Neural progenitor cell (in vitro differentiated cells): ENCODE measurements at regions not wholly inside any gene's neighbourhood (a gene's known extent, or its start where the extent isn't known, plus 50 kb on each side); places are given as distances from the start of the nearest gene placed in this dataset.
A peak's percentile ranks its signal among the peaks of the same experiment; 100 is the strongest.
"Not testable (repeated sequence)": the region's sequence is repeated elsewhere in the genome, so short reads cannot be mapped to it uniquely, and the experiment has no call there.

Experiments
- DNase-seq: peaks from one replicate; pipeline ENCODE4 v3.0.0-alpha.2; 2016; ENCODE audit warnings: low spot score
- H2AFZ ChIP-seq: fragments of 200-600 bp; sonication (generic); replicated peaks from 2 replicates; pipeline ENCODE4 v1.6.1; 2016; ENCODE audit warnings: antibody characterized with exemption
- H3F3A ChIP-seq: fragments of 200-600 bp; sonication (generic); 2 replicates; pipeline ENCODE4 v1.6.1; 2016; ENCODE audit warnings: antibody characterized with exemption, low read depth
- H3K27ac ChIP-seq: fragments of 200-600 bp; sonication (generic); 2 replicates; pipeline ENCODE4 v1.5.1; 2016; ENCODE audit warnings: mild to moderate bottlenecking
- H3K27me3 ChIP-seq: fragments of 200-600 bp; sonication (generic); 2 replicates; pipeline ENCODE4 v1.6.1; 2016; ENCODE audit warnings: mild to moderate bottlenecking, moderate library complexity
- H3K36me3 ChIP-seq: fragments of 200-600 bp; sonication (generic); 2 replicates; pipeline ENCODE4 v1.5.1; 2016
- H3K4me1 ChIP-seq: fragments of 200-600 bp; sonication (generic); 2 replicates; pipeline ENCODE4 v1.6.1; 2016; ENCODE audit warnings: mixed run types
- H3K4me2 ChIP-seq: fragments of 200-600 bp; sonication (generic); 2 replicates; pipeline ENCODE4 v1.6.1; 2016
- H3K4me3 ChIP-seq: fragments of 200-600 bp; sonication (generic); 2 replicates; pipeline ENCODE4 v1.5.1; 2016
- H3K79me2 ChIP-seq: fragments of 200-600 bp; sonication (generic); 2 replicates; pipeline ENCODE4 v1.6.1; 2016; ENCODE audit warnings: low read depth
- H3K9ac ChIP-seq: fragments of 200-600 bp; sonication (generic); 2 replicates; pipeline ENCODE4 v1.6.1; 2016
- H3K9me3 ChIP-seq: fragments of 200-600 bp; sonication (generic); 2 replicates; pipeline ENCODE4 v1.5.1; 2016; ENCODE audit warnings: low read depth
- H4K20me1 ChIP-seq: fragments of 200-600 bp; sonication (generic); 2 replicates; pipeline ENCODE4 v1.6.1; 2016; ENCODE audit warnings: low read depth
- H3K27ac Mint-ChIP-seq: 3 replicates; pipeline ENCODE4 v1.8.0; 2021; ENCODE audit warnings: mixed read lengths
- H3K27me3 Mint-ChIP-seq: 2 replicates; pipeline ENCODE4 v1.8.0; 2022; ENCODE audit warnings: low read depth, mild to moderate bottlenecking, inconsistent platforms, moderate library complexity, mixed read lengths; ENCODE audit not compliant: insufficient read depth
- H3K36me3 Mint-ChIP-seq: 3 replicates; pipeline ENCODE4 v1.8.0; 2021; ENCODE audit warnings: mixed read lengths
- H3K4me1 Mint-ChIP-seq: 3 replicates; pipeline ENCODE4 v1.8.0; 2021; ENCODE audit warnings: mixed read lengths
- H3K4me3 Mint-ChIP-seq: 3 replicates; pipeline ENCODE4 v1.8.0; 2021; ENCODE audit warnings: mild to moderate bottlenecking, moderate library complexity, mixed read lengths
- H3K9me3 Mint-ChIP-seq: 3 replicates; pipeline ENCODE4 v1.8.0; 2020; ENCODE audit warnings: mixed read lengths
- EZH2 ChIP-seq: fragments of 200-600 bp; sonication (generic); IDR thresholded peaks from 2 replicates; pipeline ENCODE4 v1.6.1; 2017; ENCODE audit warnings: antibody characterized with exemption, mild to moderate bottlenecking, moderate library complexity
- EZH2phosphoT487 ChIP-seq: fragments of 200-600 bp; sonication (generic); IDR thresholded peaks from 2 replicates; pipeline ENCODE4 v1.6.1; 2017; ENCODE audit warnings: antibody characterized with exemption
- TF ChIP-seq, protein P1 (sequence below): fragments of 200-600 bp; sonication (generic); IDR thresholded peaks from 2 replicates; pipeline ENCODE4 v1.5.1; 2017; ENCODE audit warnings: antibody characterized with exemption, mild to moderate bottlenecking

DNA sequence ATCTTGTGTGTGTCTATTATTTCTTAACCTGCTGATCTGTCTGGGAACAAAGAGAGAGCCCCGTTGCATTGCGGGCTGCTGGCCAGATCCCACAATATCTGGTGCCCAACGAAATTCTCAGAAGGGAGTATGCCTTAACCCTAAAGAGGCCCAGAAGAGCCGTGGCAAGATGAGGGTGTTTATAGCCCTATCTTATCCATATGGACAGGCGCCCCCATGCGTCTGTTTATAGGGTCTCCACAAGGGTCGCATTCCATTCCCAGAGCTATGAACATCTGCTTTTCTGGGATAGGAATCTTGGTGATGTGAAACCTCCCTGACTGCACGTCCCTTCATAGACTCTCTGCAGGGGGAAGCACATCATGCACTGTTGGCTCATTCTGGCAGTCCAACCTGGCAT is 1262.5 kb downstream of the RAPGEF2 start:
- H3K27me3 Mint-ChIP-seq, H3F3A ChIP-seq, H3K4me1 Mint-ChIP-seq, H3K27me3 ChIP-seq, H3K4me3 Mint-ChIP-seq, H3K36me3 ChIP-seq, H3K9me3 ChIP-seq, H3K36me3 Mint-ChIP-seq, H3K27ac ChIP-seq, H3K4me3 ChIP-seq, H3K79me2 ChIP-seq, H3K4me2 ChIP-seq, H2AFZ ChIP-seq, H3K4me1 ChIP-seq, H3K9ac ChIP-seq, H3K27ac Mint-ChIP-seq, H3K9me3 Mint-ChIP-seq, H4K20me1 ChIP-seq: not testable (repeated sequence)
- DNase-seq: peak; percentile 29
- TF ChIP-seq, protein P1, sequence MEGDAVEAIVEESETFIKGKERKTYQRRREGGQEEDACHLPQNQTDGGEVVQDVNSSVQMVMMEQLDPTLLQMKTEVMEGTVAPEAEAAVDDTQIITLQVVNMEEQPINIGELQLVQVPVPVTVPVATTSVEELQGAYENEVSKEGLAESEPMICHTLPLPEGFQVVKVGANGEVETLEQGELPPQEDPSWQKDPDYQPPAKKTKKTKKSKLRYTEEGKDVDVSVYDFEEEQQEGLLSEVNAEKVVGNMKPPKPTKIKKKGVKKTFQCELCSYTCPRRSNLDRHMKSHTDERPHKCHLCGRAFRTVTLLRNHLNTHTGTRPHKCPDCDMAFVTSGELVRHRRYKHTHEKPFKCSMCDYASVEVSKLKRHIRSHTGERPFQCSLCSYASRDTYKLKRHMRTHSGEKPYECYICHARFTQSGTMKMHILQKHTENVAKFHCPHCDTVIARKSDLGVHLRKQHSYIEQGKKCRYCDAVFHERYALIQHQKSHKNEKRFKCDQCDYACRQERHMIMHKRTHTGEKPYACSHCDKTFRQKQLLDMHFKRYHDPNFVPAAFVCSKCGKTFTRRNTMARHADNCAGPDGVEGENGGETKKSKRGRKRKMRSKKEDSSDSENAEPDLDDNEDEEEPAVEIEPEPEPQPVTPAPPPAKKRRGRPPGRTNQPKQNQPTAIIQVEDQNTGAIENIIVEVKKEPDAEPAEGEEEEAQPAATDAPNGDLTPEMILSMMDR: peak; percentile 42

DNA sequence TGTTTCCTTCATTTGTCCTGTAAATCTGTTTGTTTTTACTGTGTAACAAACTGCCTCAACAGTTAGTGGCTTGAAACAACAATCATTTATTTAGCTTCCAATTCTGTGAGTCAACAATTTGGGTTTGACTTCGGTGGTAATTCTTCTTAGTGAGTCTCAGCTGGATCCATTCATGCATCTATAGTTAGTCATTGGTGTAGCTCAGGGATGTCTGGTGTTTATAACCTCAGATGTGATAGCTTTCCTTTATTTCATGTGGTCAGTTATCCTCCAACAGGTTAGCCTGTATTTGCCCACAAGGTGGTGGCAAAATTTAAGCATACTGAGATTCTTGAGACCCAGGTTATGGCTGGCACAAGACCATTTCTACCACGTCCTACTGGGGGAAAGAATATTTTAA is 1267.2 kb downstream of the RAPGEF2 start:
- Histone ChIP-seq H3K4me1 (no peaks in the 10 kb centered on the region), H3K4me3 (no peak overlapping the region), H4K20me1 (no peaks in the 10 kb centered on the region), H3K9ac (no peak overlapping the region), H3K9me3 (no peaks in the 10 kb centered on the region), H3K27ac (no peak overlapping the region), H3K79me2 (no peaks in the 10 kb centered on the region), H2AFZ (no peak overlapping the region), H3K27me3 (no peaks in the 10 kb centered on the region), H3K36me3 (no peaks in the 10 kb centered on the region), H3F3A (no peaks in the 10 kb centered on the region), H3K4me2 (no peak overlapping the region)
- Mint-ChIP-seq H3K36me3 (no peaks in the 10 kb centered on the region), H3K27me3 (no peaks in the 10 kb centered on the region), H3K27ac (no peak overlapping the region), H3K9me3 (no peaks in the 10 kb centered on the region), H3K4me1 (no peaks in the 10 kb centered on the region), H3K4me3 (no peak overlapping the region)
- DNase-seq: no peak
- no peak for TF ChIP-seq EZH2
- TF ChIP-seq, protein P1: peak; percentile 3
- TF ChIP-seq EZH2phosphoT487: no peak

DNA sequence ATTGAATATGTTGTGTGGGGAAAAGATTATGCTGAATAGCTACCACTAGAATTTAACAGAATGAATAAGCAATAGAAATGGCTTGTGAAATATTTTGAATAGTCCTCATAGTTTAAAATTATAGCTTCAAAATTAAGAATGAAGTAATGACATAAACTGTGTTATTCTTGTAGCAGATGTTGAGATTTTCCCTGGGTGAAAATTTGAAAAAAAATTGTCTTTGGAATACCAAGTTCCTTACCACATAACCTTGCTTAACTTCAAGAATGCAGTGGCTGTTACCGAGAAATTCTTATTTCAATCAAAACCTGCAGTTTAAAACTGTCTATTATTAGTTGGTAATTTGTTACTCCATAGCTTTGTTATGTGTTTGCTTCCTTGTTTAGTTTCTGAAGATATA is 1268.6 kb downstream of the RAPGEF2 start:
- Histone ChIP-seq H3K79me2 (no peaks in the 10 kb centered on the region), H3K36me3 (no peaks in the 10 kb centered on the region), H4K20me1 (no peaks in the 10 kb centered on the region), H3K9ac (no peak overlapping the region), H3K9me3 (no peaks in the 10 kb centered on the region), H3K4me2 (no peak overlapping the region), H3K27me3 (no peaks in the 10 kb centered on the region), H2AFZ (no peak overlapping the region), H3K27ac (no peak overlapping the region), H3K4me3 (no peak overlapping the region), H3K4me1 (no peaks in the 10 kb centered on the region), H3F3A (no peaks in the 10 kb centered on the region)
- H3K27ac Mint-ChIP-seq: no peak overlapping the region
- H3K27me3 Mint-ChIP-seq: no peaks in the 10 kb centered on the region
- TF ChIP-seq EZH2: no peak
- TF ChIP-seq EZH2phosphoT487: no peak
- TF ChIP-seq, protein P1: no peak
- H3K4me1 Mint-ChIP-seq: no peaks in the 10 kb centered on the region
- DNase-seq: no peak
- H3K36me3 Mint-ChIP-seq: no peaks in the 10 kb centered on the region
- no peaks in the 10 kb centered on the region for H3K9me3 Mint-ChIP-seq
- H3K4me3 Mint-ChIP-seq: no peak overlapping the region

DNA sequence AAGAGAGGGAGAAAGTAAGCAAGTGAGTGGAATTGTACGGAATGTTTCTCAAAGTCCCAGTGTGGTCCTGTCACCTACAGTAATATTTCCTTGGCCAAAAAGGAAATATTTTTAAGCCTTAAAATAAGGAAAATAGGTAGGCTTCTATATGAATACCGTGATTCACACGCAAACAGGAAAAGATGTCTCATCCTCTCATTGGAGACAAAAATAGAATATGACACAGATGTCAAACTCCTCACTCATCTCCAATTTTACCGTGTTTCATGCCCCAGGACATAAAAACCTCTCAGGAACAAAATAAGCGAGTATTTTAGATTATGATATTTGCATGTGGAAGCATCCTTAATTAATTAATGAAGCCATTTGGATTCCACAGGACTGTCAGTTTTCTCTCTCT is 1269.5 kb downstream of the RAPGEF2 start:
- Histone ChIP-seq H3K4me1 (no peaks in the 10 kb centered on the region), H3K79me2 (no peaks in the 10 kb centered on the region), H3K36me3 (no peaks in the 10 kb centered on the region), H3F3A (no peaks in the 10 kb centered on the region), H3K4me2 (no peak overlapping the region), H2AFZ (no peak overlapping the region), H3K27ac (no peak overlapping the region), H3K9ac (no peak overlapping the region), H3K4me3 (no peak overlapping the region), H4K20me1 (no peaks in the 10 kb centered on the region), H3K9me3 (no peaks in the 10 kb centered on the region), H3K27me3 (no peaks in the 10 kb centered on the region)
- no peaks in the 10 kb centered on the region for H3K36me3 Mint-ChIP-seq
- TF ChIP-seq EZH2 (no peak), EZH2phosphoT487 (no peak)
- TF ChIP-seq, protein P1: no peak
- H3K27ac Mint-ChIP-seq: no peak overlapping the region
- no peaks in the 10 kb centered on the region for H3K27me3 Mint-ChIP-seq
- DNase-seq: no peak
- no peaks in the 10 kb centered on the region for H3K4me1 Mint-ChIP-seq
- H3K9me3 Mint-ChIP-seq: no peaks in the 10 kb centered on the region
- no peak overlapping the region for H3K4me3 Mint-ChIP-seq
